GM12874 (cell line): ENCODE measurements at regions not wholly inside any gene's neighbourhood (a gene's known extent, or its start where the extent isn't known, plus 50 kb on each side); places are given as distances from the start of the nearest gene placed in this dataset.

ENCODE experiments used
- CTCF ChIP-seq: IDR thresholded peaks from 2 replicates; pipeline ENCODE4 v1.5.1; 2011; ENCODE audit warnings: low read depth, mild to moderate bottlenecking, control low read depth, low read length, moderate library complexity; ENCODE audit not compliant: insufficient read depth

GRCh38 chr13:109974354-109974753, 188.0 kb upstream of the IRS2 start:
- no peak for TF ChIP-seq CTCF

GRCh38 chr13:109973279-109973678, 186.9 kb upstream of the IRS2 start:
- TF ChIP-seq CTCF = no peak

- TF ChIP-seq CTCF = no peak
Observed at GRCh38 chr13:109971456-109972090, 185.2 kb upstream of the IRS2 start.

- no peak for TF ChIP-seq CTCF
Observed at GRCh38 chr13:109971006-109971405, 184.6 kb upstream of the IRS2 start.

- TF ChIP-seq CTCF = no peak
Observed at GRCh38 chr13:109968876-109969577, 182.6 kb upstream of the IRS2 start.

- no peak for TF ChIP-seq CTCF
Observed at GRCh38 chr13:109963960-109964563, 177.7 kb upstream of the IRS2 start.

GRCh38 chr13:109963384-109963783, 177.0 kb upstream of the IRS2 start:
- TF ChIP-seq CTCF = no peak
